ENCODE measurements at regions not wholly inside any gene's neighbourhood (a gene's known extent, or its start where the extent isn't known, plus 50 kb on each side); places are given as distances from the start of the nearest gene placed in this dataset.
A peak's percentile ranks its signal among the peaks of the same experiment; 100 is the strongest.

- H3K27ac ChIP-seq, result no peak overlapping the region
- H3K4me3 ChIP-seq, result no peak overlapping the region
- no peaks in the 10 kb centered on the region for H3K9me3 ChIP-seq
- no peak for TF ChIP-seq POLR2A (IDR thresholded peaks at IDR 0.05)
- H3K27me3 ChIP-seq, result no peaks in the 10 kb centered on the region
- WGBS, 2 donors, result 72 to 86% methylated on average over 1 of the region's 1 CpG
- H3K36me3 ChIP-seq, result no peaks in the 10 kb centered on the region
- DNase-seq (no peak), ATAC-seq (ENCODE audit: low FRiP score in 2 of 2) (no peak)
- peaks cover 0 to 10% (median 9%) of the 10 kb centered on the region in 4 donors for H3K4me1 ChIP-seq
Measured at GRCh38 chr17:77861133-77861695, 97.3 kb upstream of the TNRC6C start.

DNA sequence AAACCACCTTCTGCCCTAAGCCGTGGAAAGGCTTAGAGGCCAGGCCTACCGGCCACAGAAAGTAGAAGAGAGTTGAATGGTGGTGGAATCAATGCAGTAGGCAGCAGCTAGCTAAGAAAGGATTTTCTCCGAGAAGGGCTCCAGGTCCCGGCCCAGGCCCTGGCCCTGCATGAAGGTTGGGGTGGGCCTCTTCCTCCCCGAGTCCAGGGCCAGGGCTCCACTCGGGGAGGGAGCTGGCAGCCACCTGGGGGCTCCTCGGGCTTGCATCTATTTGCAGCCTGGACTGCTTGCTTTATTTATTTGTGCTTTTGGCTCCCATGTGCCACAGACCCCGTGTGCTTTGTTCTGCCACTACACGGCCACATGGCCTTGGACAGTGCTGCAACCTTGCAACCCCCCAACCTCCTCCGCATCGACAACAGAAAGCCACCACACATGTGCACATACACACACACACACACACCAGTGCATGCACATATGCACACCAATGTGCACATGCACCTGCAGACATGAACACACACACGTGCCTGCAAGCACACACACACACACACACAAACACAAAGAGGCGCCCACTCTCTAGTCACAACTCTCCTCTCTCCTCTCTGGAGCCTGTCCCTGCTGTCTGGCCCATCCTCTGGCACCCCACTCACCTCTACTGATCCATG is 96.4 kb upstream of the TNRC6C start:
- H3K27ac ChIP-seq, result no peak overlapping the region
- 84 to 89% methylated on average over 13 of the region's 13 CpGs for WGBS, 2 donors
- H3K36me3 ChIP-seq, result no peaks in the 10 kb centered on the region
- H3K27me3 ChIP-seq, result no peaks in the 10 kb centered on the region
- H3K4me1 ChIP-seq, result peaks cover 0 to 10% (median 9%) of the 10 kb centered on the region in 4 donors
- TF ChIP-seq EP300 (IDR thresholded peaks at IDR 0.05) (no peak), CTCF (IDR thresholded peaks at IDR 0.05) (no peak), POLR2AphosphoS5 (IDR thresholded peaks at IDR 0.05) (no peak), POLR2A (IDR thresholded peaks at IDR 0.05) (no peak)
- no peaks in the 10 kb centered on the region for H3K9me3 ChIP-seq
- no peak overlapping the region for H3K4me3 ChIP-seq
- ATAC-seq (ENCODE audit: low FRiP score in 2 of 2), result no peak
- no peak for DNase-seq

DNA sequence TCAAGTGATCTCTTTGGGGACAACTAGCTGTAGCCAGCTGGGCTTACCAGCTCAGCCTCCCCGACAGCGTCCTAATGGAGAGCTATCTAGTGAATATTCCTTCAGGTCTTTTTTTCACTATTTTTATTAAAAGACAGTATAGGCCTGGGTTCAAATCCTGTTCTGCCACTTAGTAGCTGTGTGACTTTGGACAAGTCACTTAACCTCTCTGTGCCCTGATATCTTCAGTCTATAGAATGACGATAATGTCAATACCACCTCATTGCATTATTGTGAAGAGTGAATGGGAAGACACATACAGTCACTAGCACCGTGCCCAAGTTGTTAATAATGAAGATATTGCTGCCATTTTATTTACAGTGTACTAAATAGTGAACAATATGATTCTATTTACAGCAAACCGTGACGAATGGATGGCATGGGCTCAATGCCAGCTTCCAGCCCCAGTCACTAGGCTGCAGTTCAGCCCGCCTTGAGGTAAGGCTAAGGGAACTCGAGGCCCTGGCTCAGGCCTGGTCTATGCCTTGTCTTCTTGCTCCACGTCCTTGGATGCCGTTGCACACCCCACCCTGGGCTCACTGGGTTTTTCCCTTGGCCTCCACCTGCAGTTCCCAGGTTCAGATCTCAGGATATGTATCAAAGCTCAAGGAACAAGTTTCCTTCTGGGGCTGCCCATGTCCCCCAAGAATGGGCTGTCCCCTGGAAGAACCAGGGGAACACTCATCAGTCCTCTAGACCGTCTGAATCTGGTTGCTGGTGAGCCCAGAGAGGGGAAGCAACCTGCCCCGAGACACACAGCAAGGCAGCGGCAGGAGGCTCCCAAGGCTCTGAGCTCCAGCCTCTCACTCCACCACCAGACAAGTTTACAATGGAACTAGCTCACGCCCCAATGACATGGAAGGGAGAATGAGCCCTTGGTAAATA is 95.4 kb upstream of the TNRC6C start:
- TF ChIP-seq POLR2AphosphoS5 (IDR thresholded peaks at IDR 0.05), result no peak
- TF ChIP-seq POLR2A (IDR thresholded peaks at IDR 0.05), result no peak
- TF ChIP-seq EP300 (IDR thresholded peaks at IDR 0.05), result no peak
- Histone ChIP-seq H3K36me3 (no peaks in the 10 kb centered on the region), H3K27me3 (no peaks in the 10 kb centered on the region), H3K9me3 (no peaks in the 10 kb centered on the region), H3K4me3 (no peak overlapping the region), H3K27ac (no peak overlapping the region), H3K4me1 (peaks cover 0 to 10% (median 9%) of the 10 kb centered on the region in 4 donors)
- DNase-seq (no peak), ATAC-seq (ENCODE audit: low FRiP score in 2 of 2) (no peak)
- 78% methylated on average over 12 to 14 of the region's 14 CpGs for WGBS, 2 donors

GRCh38 chr17:77863814-77864161 is 94.7 kb upstream of the TNRC6C start:
- Histone ChIP-seq H3K4me1 (peaks cover 0 to 10% (median 9%) of the 10 kb centered on the region in 4 donors), H3K27me3 (no peaks in the 10 kb centered on the region), H3K27ac (no peak overlapping the region), H3K4me3 (no peak overlapping the region), H3K9me3 (no peaks in the 10 kb centered on the region), H3K36me3 (no peaks in the 10 kb centered on the region)
- no peak for DNase-seq
- TF ChIP-seq POLR2A (IDR thresholded peaks at IDR 0.05) (no peak), CTCF (IDR thresholded peaks at IDR 0.05) (no peak), EP300 (IDR thresholded peaks at IDR 0.05) (no peak), POLR2AphosphoS5 (IDR thresholded peaks at IDR 0.05) (no peak)
- ATAC-seq (ENCODE audit: low FRiP score in 2 of 2), result peak; percentile 27 to 67
- WGBS, 2 donors, result 35 to 41% methylated on average over 2 to 12 of the region's 12 CpGs

- H3K27ac ChIP-seq, result no peak overlapping the region
- TF ChIP-seq EP300 (IDR thresholded peaks at IDR 0.05) (no peak), POLR2A (IDR thresholded peaks at IDR 0.05) (no peak), CTCF (IDR thresholded peaks at IDR 0.05) (no peak), POLR2AphosphoS5 (IDR thresholded peaks at IDR 0.05) (no peak)
- no peaks in the 10 kb centered on the region for H3K27me3 ChIP-seq
- DNase-seq, result no peak
- 65 to 68% methylated on average over 17 to 21 of the region's 21 CpGs for WGBS, 2 donors
- no peaks in the 10 kb centered on the region for H3K9me3 ChIP-seq
- no peaks in the 10 kb centered on the region for H3K36me3 ChIP-seq
- ATAC-seq (ENCODE audit: low FRiP score in 2 of 2), result peak in 1 of 2 donors; percentile 1
- H3K4me3 ChIP-seq, result no peak overlapping the region
- peaks cover 0 to 14% (median 11%) of the 10 kb centered on the region in 4 donors for H3K4me1 ChIP-seq
Measured at GRCh38 chr17:77864234-77865111, 94.0 kb upstream of the TNRC6C start.

Measured in upper lobe of left lung (tissue), 6 donors.